GM19240 (cell line): ENCODE measurements at regions not wholly inside any gene's neighbourhood (a gene's known extent, or its start where the extent isn't known, plus 50 kb on each side); places are given as distances from the start of the nearest gene placed in this dataset.
"Not testable (repeated sequence)": the region's sequence is repeated elsewhere in the genome, so short reads cannot be mapped to it uniquely, and the experiment has no call there.

Experiments used
- DNase-seq: peaks from one replicate; pipeline ENCODE4 v3.0.0; 2011; ENCODE audit warnings: low spot score; ENCODE audit not compliant: insufficient read length

DNA sequence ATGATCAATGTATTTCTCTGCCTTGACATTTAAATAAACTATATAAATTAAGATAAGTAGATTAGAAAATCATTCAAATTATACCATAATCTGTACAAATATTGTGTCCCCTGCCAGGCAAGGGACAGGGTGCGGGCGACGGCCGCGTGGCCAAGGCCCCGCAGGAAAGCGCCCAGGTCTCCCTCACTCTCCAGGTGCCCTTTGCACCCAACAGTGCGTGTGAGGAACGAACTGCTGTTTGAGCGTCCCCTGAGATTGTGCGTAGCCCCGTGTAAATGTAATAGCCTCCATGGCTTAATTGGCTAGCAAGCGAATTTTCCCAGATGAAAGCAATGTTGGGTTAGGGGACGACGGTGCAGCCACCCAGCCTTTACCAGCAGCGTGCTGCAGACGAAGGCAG, 161.4 kb downstream of the SYT15 start:
- not testable (repeated sequence) for DNase-seq

DNA sequence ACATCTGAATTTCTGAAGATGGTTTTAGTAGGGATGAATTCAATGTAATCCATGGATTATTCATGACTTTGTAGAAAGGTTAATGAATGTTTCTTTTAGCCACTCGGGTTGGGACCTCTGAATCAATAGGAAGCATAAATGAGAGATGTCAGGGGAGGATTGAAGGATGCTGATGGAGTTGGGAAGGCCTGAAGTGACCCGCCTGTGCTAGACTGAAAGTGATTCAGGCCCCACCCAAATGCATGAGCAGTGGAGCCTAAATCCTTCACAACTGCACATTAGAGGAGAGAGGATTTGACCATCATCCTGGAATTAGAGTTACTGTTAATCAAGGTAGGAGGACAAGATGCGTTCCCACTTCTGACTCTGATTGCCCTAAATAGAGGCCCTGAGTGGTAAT, 162.2 kb upstream of the PTPN20 start:
- DNase-seq = not testable (repeated sequence)

DNA sequence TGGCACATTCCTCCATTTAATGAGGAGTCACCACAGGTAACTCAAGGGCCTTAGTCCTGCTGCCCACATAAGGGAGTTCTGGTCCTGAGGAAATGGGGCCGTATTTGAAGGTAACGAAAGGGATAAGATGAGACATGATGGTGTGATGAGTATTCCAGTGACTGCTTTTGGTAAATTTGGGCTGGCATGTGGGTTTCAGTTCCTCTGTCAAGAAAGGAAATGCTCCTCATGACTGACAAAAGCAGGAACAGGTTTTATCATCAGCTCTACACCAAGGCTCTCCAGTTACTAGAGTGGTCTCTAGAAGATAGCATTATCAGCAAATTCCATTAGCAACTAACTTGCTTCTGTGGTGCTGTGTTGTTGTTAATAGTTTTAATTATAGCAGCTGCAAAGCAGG, 161.8 kb upstream of the PTPN20 start:
- DNase-seq = not testable (repeated sequence)

DNA sequence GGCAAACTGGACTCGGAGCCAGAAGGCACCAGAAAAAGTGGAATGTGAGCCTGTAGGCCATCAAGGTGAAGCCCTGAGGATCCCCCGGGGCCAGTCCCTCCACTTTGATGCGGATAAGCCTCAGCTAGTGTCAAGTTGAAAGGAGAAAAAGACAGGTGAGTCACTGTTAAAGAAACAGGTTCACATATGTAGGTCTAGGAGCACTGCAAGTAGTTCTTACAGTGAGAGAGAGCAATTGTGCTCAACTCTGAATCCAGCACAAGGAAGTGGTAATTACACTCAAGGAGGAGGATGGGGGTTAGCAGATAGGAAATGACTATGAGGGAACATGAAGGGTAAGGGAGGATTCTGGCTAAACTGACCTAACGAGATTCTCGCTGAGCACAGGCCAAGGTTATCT, 157.5 kb upstream of the PTPN20 start:
- not testable (repeated sequence) for DNase-seq

DNA sequence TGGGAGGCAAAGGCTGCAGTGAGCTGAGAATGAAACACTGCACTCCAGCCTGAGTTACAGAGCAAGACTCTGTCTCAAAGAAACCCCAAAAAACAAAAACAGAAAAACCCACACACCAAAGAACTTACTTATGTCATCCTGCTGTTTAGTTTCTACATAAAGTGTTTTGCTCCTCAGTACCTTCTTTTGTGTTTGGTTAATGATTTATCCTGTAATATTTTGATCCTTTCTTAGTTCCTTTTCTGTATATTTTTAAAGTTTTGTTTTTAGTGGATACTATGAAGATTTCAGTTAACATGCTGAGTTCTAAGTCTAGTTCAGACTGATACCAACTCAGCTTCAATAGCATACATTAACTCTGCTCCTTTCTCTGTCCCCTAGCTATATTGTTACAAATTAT, 149.8 kb upstream of the PTPN20 start:
- DNase-seq = not testable (repeated sequence)

DNA sequence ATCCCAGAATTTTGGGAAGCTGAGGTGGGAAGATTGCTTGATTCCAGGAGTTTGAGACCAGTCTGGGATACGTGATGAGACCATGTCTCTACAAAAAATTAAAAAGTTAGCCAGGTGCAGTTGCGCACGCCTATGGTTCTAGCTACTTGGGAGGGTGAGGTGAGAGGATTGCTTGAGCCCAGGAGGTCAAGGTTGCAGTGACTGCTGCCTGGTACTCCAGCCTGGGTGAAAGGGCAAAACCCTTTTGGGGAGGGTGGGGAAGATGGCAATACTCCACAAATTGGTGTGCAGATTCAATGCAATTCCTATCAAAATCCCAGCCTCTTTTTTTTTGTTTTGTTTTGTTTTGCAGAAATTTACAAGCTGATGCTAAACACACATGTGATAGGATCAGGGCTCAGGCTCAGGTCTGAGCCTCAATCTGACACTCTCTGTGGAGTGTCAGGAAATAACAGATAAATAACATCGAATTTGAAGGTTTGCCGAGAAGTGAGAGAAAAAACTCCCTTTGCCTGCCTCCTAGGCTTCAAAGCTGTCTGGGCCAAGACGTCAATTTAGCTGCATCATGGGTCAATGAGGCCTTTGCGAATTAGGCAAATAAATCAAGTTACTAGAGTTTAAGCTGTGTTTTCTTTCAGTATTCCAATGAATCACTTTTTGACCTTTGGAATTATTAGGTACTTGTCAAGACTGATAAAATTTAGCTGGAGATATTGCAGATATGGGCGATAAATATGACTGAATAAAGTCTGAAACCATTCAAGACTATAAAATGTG, 142.5 kb upstream of the PTPN20 start:
- DNase-seq = not testable (repeated sequence)

DNA sequence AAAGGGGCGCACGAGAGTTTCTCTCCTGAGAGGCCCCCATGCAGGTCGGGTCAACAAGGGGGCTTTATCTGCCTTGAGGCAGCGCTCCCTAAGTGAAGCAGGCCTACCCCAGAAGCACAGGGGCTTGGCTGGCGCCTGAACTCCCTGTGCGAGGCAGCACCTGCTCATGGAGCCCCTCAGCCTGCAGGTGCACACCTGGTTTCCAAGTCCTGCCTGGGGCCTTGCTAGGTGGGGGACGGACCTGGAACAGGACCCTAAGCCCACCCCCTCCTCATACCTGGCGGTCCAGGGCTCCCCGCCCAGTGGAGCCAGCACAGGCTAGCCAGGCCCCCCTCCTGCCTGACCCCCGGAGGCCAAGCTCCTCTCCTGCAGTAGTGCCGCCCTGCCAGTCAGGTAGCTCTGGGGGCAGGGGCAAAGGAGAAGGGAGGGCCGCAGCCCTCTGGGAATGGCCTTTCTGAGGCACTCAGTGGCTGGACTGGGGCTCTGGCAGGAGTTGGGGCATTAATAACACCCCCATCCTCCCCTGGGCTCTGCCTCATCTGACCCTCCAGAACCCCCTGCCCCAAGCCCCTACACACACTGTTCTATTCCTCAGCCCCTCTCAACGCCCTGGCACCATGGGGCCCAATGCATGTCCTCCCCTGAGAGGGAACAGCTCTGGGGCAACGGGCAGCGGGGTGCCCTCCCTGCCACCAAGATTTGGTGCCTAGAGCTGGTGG, 137.9 kb upstream of the PTPN20 start:
- DNase-seq = not testable (repeated sequence)

DNA sequence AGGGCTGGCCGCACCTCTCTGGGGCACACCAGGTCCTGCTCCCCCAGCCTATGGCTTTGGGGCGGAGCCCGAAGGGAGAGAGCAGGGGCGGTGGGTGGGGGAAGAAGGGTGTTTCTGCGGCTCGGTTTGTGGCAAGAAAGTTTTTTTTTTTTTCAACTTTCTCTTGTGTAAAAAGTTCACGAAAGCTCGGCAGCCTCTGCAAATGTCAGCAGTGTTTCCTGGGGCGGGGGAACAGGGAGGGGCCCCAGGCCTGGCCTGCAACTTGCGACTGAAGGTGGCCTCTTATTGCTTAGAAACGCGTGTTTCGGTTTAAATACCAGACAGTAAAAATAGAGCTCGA, 137.4 kb upstream of the PTPN20 start:
- DNase-seq = not testable (repeated sequence)

DNA sequence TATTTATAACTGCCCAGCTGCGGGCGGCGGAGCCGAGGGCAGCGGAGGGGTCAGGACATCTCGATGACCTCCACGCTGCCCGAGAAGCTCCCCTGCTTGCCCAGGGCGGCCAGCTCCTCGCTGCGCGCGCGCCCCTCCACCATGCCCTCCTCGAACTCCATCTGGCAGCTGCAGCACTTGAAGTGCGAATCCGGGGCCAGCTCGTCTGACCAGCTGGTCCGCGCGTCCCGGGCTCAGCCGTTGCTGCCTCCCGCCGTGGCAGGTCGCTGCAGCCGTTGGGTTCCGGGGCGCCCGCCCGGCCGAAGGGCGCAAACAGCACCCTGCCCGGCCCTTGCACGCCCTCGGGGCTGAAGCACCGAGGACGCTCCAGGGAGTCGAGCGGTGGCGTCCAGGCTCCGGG, 136.9 kb upstream of the PTPN20 start:
- not testable (repeated sequence) for DNase-seq

DNA sequence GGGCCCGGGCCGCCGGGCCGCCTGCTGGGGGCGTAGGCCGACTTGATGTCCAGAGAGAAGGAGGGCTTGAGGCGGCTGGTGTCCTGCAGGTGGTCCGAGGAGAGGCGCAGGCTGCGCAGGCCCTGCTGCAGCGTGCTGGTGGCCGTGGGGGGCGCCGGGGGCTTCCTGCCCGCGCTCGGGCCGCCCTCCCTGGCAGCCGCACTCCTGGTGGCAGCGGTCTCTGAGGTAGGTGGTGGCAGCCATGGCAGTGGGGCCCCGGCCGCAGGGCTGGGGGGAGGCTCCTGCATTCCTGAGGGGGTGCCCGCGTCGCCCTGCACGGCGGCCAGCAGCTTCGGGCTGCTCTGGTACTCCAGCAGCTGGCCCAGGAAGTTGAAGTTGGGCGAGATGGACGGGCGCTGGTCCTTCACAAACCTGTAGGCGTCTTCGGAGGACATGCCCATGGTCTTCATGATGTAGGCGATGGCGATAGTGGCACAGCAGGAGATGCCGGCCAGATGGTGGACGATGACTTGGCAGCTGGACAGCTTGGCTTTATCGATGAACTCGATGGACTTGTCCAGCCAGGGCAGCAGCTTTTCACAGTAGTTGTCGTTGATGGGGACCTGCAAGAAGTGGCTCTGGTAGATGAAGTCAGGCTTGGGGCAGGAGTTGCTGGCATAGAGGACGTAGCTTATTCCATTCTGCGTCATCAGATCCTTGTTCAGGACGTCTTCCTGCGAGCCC, 136.1 kb upstream of the PTPN20 start:
- DNase-seq = not testable (repeated sequence)

DNA sequence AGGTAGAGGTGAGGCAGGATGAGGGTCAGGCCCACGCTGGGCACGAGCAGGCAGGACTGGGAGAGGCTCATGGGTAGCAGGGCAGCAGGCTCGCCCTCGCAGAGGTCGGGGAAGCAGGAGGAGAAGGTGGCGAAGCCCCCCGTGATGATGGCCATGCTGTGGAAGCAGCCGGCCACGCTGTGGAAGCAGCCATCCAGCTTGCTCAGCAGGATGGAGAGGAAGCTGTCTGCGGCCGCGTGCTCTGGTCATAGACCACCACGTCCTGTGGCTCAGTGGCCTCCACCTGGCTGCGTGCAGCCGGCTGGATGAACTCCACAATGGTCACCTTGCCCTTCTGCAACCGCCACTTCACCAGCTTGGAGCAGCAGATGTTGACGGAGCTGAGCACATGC, 135.6 kb upstream of the PTPN20 start:
- not testable (repeated sequence) for DNase-seq

DNA sequence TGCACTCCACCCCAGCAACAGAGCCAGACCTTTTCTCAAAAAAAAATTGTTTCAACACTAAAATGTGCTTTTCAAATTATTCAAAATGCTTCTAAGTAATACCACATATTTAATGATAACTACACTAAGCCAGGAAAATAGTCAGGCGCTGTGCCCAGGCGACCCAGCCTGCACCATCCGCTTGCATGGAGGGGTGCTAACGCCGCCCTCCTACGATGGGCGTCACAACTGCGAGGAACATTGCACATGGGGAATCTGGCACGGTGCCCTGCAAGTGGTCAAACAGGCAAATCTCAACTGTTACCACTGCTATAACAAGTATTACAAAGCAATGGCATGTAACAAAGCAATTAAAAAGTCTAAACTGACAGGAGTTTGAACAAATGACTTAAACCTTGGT, 131.7 kb upstream of the PTPN20 start:
- DNase-seq = not testable (repeated sequence)

DNA sequence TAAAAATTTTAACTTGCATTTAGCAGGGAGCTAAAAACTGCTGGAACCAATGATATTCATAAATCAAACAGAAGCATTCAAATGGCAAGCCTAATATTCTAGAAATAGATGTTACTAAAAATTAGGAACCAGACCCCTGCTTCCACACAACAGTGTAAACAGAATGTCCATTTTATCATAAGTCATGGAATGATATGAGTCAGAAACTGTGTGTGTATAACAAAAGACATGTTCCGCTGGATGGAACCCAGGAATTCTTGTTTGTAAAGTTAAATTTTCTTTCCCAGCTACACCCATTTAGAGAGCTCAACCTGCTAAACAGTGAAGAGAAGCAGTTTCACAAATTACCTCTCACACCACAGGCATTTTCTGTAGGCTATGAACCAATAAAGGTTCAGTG, 131.1 kb upstream of the PTPN20 start:
- not testable (repeated sequence) for DNase-seq

DNA sequence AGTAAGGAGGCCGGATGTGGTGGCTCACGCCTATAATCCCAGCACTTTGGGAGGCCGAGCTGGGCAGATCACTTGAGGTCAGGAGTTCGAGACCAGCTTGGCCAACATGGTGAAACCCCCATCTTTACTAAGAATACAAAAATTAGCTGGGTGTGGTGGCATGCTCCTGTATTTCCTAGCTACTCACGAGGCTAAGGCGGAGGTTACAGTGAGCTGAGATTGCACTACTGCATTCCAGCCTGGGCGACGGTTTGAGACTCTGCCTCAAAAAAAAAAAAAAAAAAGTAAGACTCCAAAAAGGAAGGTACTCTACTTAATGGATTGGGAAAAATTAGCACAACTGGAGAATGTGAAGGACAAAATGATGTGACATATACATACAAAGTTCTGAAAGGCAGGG, 130.2 kb upstream of the PTPN20 start:
- DNase-seq = not testable (repeated sequence)

DNA sequence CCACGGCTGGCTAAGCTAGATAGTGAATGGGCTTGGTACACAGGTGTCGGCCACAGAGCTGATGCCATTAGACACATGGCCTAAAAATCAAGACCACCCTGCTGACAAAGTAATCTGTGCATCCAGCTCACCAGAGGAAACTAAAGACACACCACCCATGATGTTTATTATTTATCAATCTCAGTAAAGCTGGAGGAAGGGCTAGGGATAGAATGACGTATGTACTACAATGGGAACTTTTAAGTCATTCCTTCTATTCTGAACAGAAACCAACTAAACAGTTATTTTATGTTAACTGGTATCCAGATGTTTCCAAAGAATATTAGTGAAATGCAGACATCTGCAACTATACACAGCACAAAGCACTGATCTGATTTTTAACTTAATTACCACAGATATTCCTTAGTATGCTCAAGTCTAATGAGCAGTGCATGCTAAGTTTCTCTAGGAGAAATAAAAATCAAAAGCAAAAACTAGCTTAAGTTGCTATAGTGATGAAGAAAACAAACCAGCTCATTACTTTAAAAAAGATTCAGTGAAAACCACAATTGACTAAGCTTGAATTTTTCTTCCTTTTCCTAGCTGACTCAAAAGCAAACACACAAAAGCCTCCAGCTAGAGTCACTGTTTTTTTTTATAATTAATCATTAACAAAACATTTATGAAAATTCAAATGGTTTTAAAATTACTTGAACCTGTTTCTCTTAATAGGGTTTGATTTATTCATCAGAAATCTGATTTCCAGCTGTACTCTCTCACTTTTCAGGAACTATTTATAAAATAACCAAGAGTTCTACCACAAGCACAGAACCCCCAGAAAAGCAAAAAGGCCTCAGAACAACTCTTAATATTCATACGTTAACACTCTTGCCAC, 129.0 kb upstream of the PTPN20 start:
- not testable (repeated sequence) for DNase-seq

DNA sequence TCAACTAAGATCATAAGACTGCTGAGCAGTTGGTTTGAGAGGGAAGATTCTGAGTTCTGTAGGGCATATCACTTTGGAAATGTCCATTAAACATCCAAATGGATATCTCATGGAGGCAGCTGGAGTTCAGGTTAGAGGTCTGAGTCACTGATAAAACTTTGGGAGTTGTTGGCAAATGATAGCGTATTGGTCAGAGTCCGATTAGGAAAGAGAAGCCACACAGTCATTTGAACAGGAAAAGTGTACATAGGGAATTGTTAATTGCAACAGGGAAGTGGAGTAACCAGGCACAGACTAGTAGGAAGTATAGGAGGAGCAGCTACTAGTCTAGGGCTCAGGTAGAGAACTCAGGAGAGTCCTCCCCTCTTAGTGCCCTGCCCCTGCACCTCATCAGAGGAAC, 126.6 kb upstream of the PTPN20 start:
- DNase-seq = not testable (repeated sequence)

DNA sequence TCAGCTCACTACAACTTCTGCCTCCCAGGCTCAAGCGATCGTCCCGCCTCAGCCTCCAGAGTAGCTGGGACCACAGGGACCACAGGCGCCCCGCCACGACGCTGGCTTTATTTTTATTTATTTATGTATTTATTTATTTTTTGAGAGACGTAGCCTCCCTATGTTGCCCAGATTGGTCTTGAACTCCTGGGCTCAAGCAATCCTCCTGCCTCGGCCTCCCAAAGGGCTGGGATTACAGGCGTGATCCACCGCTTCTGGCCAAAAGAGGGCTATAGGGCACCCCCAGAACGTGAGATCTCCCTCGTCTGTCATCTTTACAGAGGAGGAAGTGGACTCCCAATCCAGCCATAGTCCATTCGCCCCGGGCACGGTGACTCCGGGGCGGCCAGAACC, 125.1 kb upstream of the PTPN20 start:
- not testable (repeated sequence) for DNase-seq

DNA sequence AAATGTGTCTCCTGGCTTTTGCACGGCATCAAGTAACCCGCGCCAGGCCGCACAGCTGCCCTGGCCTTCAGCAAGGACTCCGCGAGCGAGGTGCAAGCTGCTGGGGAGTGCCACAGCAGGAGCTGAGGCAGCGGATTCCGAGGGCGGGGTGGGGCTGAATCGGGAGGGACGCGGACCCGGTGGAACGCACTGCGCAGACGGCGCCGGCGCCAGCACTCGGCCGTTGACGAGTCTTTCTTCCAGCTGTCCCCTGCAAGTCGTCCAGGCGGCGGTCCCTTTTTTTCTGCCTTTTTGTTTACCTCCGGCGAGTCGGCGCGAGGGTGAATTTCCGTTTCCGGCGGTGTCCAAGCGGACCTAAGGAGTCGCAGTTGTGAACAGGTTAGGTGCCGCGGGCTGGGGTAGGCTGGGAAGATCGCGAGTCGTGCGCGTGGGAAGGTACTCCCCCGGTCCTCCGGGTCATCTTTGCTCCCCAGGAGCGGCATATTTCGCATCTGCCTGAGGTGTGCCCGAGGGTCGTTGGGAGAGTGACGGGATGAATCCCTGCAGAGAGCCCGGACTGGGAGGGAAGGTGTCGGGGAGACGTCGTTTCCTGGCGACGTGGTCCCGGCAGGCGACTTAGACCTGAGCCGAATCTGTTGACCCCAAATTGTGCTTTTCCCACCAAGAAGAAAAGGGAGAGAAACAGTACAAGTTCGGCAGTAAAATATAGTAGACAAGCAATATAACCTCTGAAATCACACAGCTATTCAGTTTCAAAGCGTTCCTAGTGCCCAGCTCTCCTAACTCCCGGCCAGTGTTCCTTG, 124.5 kb upstream of the PTPN20 start:
- peak; percentile 12 for DNase-seq

DNA sequence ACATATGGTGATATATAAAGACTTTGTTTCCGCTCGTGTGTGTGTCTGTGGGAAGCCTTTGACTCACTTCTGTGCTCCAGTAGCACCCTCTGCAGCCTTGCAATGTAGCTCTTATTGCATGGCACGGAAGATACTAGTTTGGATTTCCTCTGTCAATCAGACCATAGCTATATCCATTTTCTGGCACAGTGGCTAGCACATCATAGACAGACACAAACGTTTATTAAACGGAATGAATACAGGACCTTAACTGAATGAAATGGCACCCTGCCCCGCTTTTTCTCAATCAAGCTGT, 124.0 kb upstream of the PTPN20 start:
- no peak for DNase-seq

DNA sequence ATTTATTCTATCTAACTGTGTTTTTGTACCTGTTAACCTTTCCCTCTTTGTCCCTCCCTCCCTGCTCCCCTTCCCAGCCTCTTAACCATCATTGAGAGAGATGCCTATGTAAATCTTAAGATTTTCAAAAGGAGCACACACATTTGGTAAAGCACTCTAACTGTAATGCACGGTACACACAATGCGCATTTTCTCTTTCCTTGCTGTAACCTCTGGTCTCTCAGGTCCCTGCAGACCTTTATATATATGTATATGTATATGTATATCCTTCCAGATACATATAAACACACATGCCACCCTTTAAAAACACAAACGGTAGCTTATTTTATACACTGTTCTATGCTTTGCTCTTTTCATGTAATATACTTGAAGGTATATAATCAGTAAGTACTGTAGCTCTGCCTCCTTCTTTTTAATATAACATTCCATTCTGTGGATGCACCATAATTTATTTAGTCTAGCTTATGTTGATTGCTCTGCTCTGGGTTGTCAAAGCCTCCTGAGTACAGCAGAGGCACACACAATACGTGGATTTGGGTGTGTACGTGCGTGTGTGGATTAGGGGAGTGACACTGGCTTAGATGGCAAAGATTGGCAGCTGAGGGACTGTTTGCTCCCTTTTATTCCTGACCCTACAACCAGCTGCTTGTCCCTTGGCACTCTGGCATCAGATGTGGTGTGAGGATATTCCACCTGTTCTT, 118.4 kb upstream of the PTPN20 start:
- DNase-seq = not testable (repeated sequence)
